ENCODE measurements at regions not wholly inside any gene's neighbourhood (a gene's known extent, or its start where the extent isn't known, plus 50 kb on each side); places are given as distances from the start of the nearest gene placed in this dataset.

DNA sequence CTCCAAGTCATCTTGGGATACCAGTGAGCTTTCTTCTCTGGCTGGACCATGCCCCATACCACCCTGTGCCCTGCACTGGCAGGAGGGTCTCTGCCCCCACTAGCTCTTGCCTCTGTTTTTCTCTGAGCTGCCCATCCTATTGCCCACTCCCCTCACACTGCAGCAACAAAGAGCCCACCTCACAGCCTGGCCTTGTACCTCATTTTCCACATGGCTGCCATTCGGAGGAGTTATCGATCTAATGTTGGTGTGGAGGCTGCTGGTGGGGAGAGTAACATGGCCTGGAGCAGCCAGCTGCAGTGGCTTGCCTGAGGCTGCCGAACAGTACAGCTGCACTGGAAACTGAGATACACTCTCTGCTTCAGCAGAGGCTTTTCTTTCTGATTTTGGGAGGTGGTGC lies 65.7 kb upstream of the AGBL1 start:
- Mint-ChIP-seq H3K27ac (no peak overlapping the region), H3K27me3 (no peaks in the 10 kb centered on the region), H3K4me1 (no peaks in the 10 kb centered on the region), H3K36me3 (ENCODE audit: low read depth) (no peaks in the 10 kb centered on the region), H3K9me3 (no peaks in the 10 kb centered on the region), H3K4me3 (no peak overlapping the region)
- ATAC-seq (ENCODE audit: low read depth) (no peak), DNase-seq (no peak)
- intact Hi-C loops (cut with micrococcal nuclease), result no loop called here
- POLR2A ChIA-PET, result no interaction called here
- CTCF ChIA-PET, result no interaction called here
- no peak for TF ChIP-seq CTCF (IDR thresholded peaks at IDR 0.05)

DNA sequence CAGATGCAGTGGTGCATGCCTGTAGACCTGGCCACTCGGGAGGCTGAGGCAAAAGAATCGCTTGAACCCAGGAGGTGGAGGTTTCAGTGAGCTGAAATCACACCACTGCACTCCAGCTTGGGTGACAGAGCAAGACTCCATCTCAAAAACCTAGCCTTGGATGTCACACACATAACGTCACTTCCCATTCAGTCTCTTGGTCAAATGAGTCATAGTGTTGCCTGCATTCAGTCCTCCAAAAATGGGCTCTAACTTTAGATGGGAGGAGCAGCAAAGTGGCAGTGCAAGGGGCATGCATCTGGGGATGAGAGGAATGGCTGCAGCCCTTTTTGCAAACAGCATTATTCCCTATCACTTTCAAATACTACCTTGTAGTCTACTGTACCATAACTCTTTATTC lies 62.9 kb upstream of the AGBL1 start:
- no peak for ATAC-seq (ENCODE audit: low read depth)
- Mint-ChIP-seq H3K27ac (no peak overlapping the region), H3K4me1 (no peaks in the 10 kb centered on the region), H3K36me3 (ENCODE audit: low read depth) (no peaks in the 10 kb centered on the region), H3K4me3 (no peak overlapping the region), H3K27me3 (no peaks in the 10 kb centered on the region), H3K9me3 (no peaks in the 10 kb centered on the region)
- TF ChIP-seq CTCF (IDR thresholded peaks at IDR 0.05), result no peak
- intact Hi-C loops (cut with micrococcal nuclease), result no loop called here
- ChIA-PET POLR2A (no interaction called here), CTCF (no interaction called here)
- no peak for DNase-seq

DNA sequence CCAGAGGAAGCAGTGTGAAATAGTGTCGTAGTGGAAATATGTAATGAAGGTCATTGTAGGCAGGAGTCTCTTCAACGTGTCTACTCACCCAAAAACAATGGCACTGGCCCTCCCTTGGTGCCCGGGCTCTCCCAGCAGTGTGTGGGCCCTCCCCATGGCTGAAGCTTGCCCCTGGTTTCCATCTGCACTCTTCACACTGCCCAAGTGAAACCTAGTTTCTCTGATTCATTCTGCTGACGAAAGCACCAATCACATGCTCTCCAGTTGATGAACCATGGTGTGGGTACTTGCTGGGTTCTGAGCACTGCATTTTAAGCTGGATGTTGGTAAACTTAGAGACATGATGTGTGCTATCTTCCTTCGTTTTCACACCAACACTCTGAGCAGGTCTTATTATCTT lies 61.0 kb upstream of the AGBL1 start:
- Mint-ChIP-seq H3K4me1 (no peaks in the 10 kb centered on the region), H3K4me3 (no peak overlapping the region), H3K27ac (no peak overlapping the region), H3K27me3 (peaks cover 3% of the 10 kb centered on the region), H3K36me3 (ENCODE audit: low read depth) (no peaks in the 10 kb centered on the region), H3K9me3 (no peaks in the 10 kb centered on the region)
- DNase-seq (no peak), ATAC-seq (ENCODE audit: low read depth) (no peak)
- POLR2A ChIA-PET, result no interaction called here
- no peak for TF ChIP-seq CTCF (IDR thresholded peaks at IDR 0.05)
- intact Hi-C loops (cut with micrococcal nuclease), result no loop called here
- CTCF ChIA-PET, result no interaction called here

- Mint-ChIP-seq H3K4me1 (no peaks in the 10 kb centered on the region), H3K27me3 (peaks cover 5% of the 10 kb centered on the region), H3K36me3 (ENCODE audit: low read depth) (no peaks in the 10 kb centered on the region), H3K4me3 (no peak overlapping the region), H3K9me3 (no peaks in the 10 kb centered on the region), H3K27ac (no peak overlapping the region)
- DNase-seq, result no peak
- TF ChIP-seq CTCF (IDR thresholded peaks at IDR 0.05), result no peak
- no peak for ATAC-seq (ENCODE audit: low read depth)
- ChIA-PET POLR2A (no interaction called here), CTCF (no interaction called here)
- intact Hi-C loops (cut with micrococcal nuclease), result no loop called here
Observed at GRCh38 chr15:86021281-86022264, 58.1 kb upstream of the AGBL1 start.

DNA sequence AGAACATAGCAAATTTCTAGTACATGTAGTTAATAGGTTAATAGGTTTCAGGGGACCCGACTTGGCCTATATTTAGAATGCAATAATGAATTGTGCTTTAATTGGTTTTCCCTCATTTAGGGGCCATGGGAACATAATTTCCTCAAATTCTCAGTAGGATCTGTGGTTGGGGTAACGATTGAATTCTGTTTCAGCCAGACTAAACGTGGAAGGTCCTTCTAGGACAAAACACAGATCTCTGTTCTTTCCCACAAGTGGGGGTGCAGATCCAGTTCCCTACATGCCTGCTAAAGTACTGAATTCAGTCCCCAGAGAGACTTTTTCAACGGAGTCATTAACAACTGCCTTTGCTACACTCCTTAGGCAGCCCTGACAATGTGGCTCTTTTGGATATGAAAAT lies 50.7 kb upstream of the AGBL1 start:
- CTCF ChIA-PET, result no interaction called here

More for the DNA sequence above, 50.7 kb upstream of the AGBL1 start:
- no peaks in the 10 kb centered on the region for H3K9me3 Mint-ChIP-seq
- H3K27me3 Mint-ChIP-seq, result peaks cover 4% of the 10 kb centered on the region
- no peak overlapping the region for H3K27ac Mint-ChIP-seq
- DNase-seq (no peak), ATAC-seq (ENCODE audit: low read depth) (no peak)
- no peak overlapping the region for H3K4me3 Mint-ChIP-seq
- POLR2A ChIA-PET, result no interaction called here
- intact Hi-C loops (cut with micrococcal nuclease), result no loop called here
- no peaks in the 10 kb centered on the region for H3K4me1 Mint-ChIP-seq
- no peak for TF ChIP-seq CTCF (IDR thresholded peaks at IDR 0.05)
- H3K36me3 Mint-ChIP-seq (ENCODE audit: low read depth), result no peaks in the 10 kb centered on the region

Measured in activated B cell treated with CpG ODN at 0.5 μM for 24 hours (primary cell).